Stimulated activated CD4-positive, alpha-beta T cell treated with anti-CD3 and anti-CD28 coated beads, Interleukin-4, amount 100 ng/mL, for 24 hours (primary cell): ENCODE measurements at regions not wholly inside any gene's neighbourhood (a gene's known extent, or its start where the extent isn't known, plus 50 kb on each side); places are given as distances from the start of the nearest gene placed in this dataset.
"Not testable (repeated sequence)": the region's sequence is repeated elsewhere in the genome, so short reads cannot be mapped to it uniquely, and the experiment has no call there.

Source experiments
- DNase-seq: peaks from one replicate; pipeline ENCODE4 v3.0.0-alpha.2; 2020

DNA sequence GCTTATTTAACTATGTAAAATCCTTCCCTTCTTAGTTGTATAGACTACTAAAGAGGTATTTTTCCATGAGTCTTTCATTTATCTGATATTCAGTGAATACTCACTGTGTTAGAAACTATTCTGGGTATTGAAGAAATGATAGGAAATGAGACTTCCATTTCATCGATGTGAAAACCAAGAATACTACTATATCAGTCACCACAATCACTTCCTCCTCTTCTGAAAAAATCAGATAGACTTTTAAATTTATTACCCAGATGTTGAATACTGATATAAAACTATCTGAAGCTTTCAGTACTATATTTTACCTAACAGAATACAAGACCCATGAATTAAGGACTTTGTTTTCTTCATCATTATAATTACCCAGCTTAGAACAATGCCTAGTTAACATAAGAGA is 1801.1 kb upstream of the CELF4 start:
- DNase-seq, result no peak

DNA sequence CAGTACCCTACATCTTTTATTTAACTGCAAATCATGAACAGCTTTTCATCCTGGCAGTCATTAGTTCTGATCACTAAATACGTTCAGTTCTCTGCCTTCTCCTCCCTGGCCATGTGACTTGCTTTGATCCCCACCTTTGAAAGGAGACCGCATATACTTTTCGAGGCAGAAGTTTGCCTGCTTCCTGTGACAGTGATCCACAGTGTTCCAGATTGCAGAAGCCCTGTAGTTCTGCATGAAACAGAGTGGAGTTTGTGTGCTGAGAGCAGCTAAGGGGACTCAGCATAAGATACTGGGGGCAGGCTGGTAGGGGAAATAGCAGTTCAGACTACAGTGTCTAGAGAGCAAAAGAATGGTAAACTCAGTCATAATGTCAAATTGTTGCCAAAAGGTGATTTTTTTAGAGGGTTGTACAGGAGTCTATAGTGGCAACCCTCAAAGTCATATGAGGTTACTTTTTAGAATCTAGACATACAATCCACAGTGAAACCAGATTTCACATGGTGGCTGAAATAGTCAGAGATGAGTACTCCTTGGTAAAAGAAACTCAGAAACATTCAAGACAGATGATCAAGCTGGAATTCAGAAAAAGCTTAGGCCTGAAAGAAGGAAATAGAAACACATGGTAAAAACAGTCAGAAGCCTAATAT is 1800.4 kb upstream of the CELF4 start:
- no peak for DNase-seq

DNA sequence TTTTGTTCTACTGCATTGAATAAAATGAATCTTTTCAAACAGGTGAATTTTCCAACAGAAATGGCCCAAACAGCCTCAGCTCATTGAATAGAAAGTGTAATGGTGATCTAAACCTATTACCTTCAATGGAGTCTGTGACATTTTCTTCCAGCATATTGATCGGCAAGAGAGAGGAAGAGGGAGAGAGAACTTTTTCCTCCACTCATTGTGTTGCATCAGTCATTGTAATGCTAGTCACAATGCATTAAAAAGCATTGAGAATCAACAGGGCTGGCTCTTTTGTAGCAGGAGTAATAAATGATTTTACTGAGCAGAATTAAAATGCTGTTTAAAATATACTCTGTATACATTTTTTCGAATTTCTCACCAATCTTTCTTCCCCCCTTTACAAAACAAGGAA is 1794.5 kb upstream of the CELF4 start:
- no peak for DNase-seq

DNA sequence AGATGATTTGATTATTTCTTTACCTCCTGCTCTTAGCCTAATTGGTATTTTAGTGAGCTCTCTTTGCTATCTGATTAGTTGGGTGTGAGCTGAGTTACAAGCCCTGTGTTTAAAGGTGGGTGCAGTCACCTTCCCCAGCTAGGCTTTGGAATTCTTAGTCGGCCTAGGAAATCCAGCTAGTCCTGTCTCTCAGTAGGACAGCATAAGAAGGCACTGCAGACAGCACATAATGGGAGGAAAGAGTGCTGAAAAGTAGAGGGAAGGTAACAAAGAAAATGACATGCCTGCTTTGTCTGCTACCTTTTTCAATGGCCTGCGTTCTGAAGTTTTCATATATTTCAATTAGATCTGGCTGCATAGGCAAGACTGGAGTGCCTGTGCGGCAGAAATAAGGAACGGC is 1794.0 kb upstream of the CELF4 start:
- no peak for DNase-seq

DNA sequence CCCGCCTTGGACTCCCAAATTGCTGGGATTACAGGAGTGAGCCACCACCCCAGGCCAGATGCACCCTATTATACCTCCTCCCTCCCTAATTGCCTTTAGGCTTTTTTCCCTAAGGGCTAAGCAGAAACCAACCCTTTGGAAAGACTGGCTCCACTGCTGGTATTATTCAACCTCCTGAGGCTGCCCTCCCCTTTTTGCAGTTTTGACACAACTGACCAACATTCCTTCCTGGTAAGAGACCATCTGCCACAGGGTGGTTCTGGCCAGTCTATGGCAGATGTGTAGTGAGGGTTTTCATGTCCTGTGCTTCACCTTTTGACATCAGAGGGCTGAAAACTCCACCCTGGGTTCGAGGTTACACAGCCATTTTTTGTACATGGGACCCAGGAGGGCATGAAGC is 1785.3 kb upstream of the CELF4 start:
- DNase-seq, result no peak

DNA sequence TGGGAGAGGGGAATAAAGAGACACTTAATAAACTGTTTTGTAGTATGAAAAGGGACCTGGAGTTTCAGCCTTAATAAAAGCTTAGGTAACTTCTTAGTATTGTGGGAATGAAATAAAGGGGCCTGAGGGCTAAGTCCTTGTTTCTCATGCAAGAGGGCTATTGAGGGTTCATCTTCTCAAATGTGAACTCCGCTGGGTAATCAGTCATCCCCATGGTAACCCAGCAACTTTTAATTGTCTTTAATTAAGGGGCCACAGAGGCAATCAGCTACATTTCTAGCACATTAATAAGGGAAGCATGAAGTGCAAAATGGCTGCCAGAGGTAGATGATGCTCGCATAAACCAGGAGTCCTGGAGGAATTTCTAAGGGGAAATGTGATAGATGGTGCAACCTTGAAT is 1784.2 kb upstream of the CELF4 start:
- DNase-seq, result no peak

DNA sequence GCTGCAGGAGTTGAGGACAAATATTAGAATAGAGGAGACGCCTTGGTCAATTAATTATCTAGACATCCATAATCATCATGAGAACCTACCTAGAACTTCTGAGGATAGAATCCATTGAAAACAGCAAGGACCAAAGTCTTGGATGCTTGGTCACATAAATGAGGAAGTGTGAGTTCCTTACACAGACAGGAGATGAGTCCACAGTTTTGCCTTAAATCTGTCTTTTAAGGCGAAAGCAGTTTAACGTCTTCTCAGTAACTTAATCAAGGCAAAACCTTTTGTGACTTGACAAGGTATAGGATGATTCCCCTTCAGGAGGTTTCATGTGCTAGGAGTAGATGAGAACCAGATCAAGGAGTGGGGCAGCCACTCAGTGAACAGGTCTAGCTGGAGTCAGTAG is 1783.2 kb upstream of the CELF4 start:
- DNase-seq, result no peak

DNA sequence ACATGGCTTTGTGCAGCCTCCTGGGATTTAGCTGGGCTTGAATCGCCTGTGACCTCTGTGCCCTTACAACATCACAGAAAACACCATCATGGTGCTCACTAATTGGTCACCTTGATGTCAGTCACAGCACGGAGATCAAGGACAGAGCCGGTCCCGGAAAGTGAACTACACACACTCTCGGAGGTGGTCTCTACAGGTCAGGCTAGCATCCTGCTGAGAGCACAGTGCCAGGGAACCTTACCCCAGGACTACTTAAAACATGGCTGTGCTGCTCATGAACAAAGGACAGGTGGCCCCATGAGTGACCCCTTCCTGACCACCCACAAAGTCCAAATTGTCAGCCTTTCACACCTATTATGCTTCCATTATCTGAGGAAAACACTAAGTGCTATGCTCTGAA is 1782.1 kb upstream of the CELF4 start:
- DNase-seq, result no peak

DNA sequence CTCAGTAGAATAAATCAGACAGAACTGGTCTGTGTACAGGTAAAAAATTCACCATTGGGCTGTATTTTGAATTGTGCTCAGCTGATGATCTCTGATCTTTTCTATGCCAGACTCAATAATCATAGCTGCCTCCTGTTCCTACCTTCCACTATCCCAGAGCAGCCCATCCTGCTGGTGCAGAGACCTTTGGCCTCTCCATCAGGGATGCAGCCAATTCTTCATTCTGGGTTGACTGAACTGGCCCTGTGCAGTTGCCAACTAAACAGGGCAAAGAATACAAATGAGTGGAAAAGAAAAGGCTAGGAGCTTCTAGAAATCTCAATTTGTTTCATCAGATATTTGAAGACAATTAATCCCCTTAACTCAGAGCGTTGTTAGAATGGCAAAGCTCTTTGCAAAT is 1781.3 kb upstream of the CELF4 start:
- DNase-seq, result no peak

DNA sequence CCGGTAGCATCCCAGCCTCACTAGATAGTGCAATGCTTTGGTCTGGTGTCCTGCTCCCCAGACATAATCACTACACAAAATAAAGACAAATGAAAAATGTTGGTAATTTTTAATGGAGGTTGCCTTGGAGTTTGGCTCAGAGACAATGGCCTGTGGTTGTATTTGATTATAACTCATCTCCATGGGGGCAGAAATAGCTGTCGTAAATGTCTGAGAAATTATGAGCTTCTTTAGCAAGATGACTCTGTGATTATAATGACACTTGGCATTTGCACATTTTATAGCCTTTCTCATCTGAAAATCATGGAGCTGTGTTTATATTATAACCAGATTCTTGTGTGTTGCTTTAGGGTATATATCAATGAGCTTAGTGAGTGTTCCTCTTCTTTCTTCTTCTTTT is 1779.7 kb upstream of the CELF4 start:
- no peak for DNase-seq

DNA sequence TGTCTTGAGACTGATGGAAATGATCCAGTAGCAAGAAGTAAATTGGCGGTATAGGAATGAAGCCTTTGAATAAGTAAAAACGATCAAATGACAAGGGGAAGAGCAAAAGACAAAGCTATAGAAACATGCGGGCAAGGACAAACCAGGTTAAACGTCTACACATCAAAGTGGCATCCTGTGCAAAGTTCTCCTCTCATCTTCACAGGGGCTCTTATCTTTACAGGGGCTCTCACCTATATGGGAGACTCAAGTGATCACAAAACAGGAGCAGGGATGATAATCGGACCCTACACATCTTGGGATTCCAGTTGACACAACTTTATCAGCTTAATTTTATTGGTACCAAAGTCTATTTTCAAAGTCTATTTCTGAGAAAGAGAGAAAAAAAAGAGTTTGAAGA is 1778.9 kb upstream of the CELF4 start:
- DNase-seq, result no peak

DNA sequence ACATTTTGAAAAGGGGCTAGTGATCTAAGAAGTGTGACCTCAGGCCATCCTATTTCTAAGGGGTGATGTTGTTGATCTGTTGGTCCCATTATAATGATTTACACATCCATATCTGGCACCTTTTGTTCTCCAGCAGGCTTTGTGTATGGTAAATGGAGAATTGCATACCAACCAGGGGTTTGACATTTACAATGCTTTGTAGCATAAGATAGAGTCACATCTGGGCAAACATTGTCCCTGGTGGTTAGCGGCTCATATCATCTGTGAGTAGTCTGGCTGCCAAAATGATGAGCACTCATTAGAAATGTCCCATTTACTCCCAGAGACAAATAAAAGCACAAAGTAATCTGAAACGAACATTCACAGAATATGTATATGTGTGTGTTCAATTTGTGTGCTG is 1775.5 kb upstream of the CELF4 start:
- DNase-seq, result no peak

DNA sequence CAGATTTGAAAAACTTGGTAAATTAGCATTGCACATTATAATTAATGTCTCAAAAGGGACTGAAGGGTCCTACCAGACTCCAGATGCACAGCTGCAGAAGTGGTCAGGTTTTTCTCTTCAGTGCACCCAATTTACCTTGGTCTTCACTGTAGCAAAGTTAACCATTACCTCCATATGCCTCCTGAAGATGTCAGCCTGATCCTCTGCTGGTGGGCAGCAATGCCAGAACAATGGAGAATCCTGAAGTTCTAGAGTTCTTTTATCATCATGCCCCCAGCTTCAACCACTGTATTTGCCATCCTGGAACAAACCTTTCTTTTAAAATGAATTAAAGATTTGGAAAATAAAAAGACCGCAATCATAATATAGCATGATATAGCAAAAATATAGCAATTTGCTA is 1774.8 kb upstream of the CELF4 start:
- no peak for DNase-seq

DNA sequence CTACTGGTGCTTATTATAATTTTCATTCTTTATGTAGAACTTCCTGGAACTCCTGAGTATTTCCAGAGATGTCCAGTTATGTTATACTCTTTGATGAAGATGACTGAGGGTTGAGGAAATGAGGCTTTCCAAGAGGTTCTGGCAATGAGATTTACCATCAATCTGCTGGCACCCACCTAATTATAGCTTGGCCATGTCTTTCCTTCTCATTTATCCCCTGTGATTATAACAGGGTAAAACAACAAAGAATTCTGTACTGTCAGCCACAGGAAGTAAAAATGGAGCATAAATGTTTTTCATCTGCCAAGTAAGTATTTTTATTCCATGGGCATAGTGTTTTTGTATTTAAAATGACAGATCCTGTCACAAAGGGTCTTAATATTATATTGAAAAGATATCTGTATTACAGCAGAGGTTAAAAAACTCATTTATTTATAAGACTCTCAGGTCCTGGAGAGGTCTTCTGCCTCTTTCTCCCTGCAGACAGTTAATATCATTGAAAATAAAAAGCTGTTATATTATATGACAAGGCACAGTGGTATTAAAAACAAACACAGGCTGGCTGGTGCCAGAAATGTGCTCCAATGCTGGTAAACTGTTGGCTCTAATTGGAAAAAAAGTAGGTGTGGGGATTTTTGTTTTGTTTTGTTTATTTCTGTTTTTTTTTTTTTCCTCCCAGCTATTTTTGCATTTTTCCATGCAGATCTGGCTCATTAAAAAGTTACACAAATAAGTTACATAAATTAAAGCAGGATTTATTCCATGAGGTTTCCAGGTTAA is 1764.1 kb upstream of the CELF4 start:
- DNase-seq, result no peak

DNA sequence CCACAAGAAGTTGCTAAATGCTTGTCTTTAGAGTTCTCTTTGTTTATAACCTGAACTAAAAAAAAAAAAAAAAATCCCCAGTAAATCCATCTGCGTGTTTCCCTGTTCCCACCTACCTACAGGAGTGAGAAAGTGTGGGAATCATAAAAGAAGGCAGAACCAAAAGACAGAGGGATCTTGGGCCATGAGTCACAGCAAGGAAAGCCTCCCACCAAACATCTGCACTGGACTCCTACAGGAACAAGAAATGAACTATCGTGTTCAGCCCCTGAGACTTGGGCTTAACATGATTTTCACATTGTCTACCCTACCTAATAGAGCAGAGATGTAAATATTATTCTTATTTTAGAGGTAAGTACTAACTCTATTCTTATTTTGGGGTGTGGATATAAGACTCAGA is 1761.2 kb upstream of the CELF4 start:
- DNase-seq, result no peak

DNA sequence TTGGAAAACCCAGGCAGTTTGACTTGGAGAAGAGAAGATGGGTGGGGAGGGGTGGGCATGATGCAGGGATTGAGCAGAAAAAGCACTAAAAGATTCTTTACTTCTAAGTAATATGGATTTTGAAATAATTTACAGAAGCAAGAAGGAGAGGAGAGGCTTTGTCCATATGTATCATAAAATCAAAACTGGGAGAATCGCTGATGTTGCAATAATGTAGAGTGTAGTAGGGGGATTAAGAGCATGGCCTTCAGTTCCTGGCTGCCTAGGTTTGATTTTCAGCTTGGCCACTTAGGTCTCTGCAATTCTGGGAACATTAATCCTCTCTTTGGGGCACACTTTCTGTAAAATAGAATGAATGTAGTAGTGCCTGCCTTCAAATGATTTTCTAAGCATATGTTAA is 1760.4 kb upstream of the CELF4 start:
- DNase-seq, result no peak

DNA sequence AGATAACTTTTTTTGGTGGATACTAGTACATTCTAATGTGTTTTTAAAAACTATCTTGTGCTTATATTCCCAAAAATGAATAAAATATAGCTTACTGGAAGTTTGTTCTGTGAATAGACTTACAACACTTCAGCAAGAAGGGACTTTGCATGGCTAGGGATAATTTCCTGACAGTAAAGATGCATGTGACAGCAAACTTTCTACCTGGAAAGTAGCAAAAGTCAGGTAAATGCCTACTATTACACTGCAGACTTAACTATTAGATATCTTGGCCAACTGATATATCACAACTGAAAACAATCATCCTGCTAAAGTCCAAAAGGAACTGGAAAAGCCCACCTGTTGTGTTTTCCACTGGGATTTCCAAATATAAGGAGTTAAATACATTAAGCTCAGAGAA is 1753.5 kb upstream of the CELF4 start:
- no peak for DNase-seq

DNA sequence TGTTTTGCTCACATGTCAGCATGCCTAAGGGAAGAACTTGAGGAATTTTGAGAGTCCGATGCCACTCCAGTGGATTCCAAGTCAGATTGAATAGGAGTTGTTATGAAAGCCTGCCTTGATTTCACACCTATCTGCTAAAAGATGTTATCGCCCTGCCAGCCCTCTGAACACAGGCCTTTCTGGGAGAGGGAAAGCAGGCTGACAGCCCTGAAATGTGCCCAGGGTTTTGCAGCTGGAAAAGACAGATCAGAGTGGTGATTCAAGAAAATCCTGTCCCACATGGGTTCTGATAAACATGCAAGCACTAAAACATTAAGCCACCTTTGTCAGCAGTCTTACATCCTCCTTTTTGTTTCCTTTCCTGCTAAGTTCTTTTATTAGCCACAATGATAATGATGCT is 1752.9 kb upstream of the CELF4 start:
- no peak for DNase-seq

DNA sequence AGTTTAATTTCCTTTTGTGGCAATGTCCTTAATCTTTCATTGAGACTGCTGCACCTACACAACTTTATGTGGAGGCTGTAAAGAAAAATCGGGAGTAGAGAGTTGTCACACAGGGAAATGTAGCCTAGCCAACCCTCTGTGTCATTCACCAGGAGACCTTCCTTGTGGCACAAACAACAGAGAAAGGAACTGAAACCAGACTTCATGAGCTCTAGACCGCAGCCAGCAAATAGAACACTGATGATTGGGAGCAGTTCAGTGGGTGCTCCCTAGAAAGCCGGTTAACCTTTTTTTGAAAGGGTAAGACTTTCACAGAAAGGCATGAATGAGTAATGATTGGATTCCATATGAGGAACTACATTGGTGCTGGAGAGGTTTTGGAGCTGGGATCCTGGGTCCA is 1752.4 kb upstream of the CELF4 start:
- no peak for DNase-seq

DNA sequence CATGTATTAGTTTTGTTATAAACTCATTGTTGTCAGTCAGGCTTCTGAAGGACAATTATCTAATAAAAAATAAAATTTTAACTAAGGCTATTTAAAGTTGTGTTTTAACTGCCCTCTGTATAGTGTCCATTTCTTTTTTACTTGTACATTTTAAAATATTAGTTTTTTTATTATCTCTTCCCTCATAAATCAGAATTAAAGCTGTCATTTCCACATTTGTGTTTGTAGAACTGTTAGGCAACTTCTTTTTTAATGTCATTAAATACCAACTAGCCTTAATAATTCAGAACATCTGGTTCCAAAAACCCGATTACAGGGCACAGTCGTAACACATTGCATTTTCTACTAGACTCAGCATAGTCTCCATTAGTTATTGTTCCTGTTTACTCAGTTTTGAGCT is 1749.0 kb upstream of the CELF4 start:
- DNase-seq, result no peak

DNA sequence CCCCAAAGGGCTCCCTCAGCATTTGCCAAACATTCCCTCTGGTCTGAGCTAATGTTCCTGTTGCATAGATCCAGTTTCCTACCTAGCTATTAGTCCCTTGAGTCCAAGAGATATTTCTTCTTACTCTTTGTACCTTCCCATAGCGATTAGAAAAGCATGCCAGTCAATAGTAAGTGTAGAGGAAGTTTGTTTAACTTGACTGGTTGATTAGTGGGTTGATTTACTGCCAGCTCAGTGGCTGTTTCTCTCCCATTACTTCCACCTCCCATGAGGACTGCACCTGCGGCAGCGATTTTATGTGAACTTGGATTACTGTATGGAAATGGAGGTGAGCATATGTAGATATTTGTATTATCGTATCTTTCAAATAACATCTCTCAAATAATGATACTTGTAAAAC is 1748.4 kb upstream of the CELF4 start:
- DNase-seq, result no peak

DNA sequence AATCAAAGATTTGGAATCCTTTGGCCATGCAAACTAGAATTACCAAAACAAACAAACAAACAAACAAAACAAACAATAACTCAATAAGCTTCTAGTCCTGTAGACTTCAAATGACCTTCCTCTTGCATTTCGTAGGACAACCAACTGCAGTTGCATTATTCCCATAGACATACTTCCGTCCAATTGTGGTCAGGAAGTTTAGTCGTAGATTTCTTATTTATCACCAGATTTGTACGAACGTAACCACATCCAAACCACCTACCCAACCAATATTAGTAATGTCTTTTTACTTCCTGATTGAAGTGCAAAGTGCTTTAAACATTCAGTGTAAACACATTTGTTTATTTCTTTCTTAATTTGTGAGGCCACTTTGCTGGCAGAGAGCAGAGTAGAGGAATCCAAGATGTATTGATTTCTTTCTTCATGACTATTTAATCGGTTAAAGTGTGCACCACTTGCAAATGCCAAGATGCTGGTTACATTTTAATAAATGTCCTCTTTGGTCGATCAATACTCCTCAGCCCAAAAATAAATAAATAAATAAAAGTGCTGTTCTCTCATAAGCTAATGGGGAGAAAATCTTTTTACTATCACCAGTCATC is 1745.6 kb upstream of the CELF4 start:
- DNase-seq, result no peak

DNA sequence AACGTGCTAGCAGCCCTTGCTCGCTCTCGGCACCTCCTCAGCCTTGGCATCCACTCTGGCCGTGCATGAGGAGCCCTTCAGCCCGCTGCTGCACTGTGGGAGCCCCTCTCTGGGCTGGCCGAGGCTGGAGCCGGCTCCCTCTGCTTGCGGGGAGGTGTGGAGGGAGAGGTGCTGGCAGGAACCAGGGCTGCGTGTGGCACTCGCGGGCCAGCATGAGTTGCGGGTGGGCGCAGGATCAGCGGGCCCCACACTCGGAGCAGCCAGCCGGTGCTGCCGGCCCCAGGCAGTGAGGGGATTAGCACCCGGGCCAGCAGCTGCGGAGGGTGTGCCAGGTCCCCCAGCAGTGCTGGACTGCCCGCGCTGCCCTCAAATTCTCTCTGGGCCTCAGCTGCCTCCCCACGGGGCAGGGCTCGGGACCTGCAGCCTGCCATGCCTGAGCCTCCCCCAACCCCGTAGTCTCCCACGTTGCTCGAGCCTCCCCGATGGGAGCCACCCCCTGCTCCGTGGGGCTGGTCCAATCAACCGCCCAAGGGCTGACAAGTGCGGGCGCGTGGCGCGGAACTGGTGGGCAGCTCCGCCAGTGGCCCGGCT is 1743.4 kb upstream of the CELF4 start:
- DNase-seq, result not testable (repeated sequence)

DNA sequence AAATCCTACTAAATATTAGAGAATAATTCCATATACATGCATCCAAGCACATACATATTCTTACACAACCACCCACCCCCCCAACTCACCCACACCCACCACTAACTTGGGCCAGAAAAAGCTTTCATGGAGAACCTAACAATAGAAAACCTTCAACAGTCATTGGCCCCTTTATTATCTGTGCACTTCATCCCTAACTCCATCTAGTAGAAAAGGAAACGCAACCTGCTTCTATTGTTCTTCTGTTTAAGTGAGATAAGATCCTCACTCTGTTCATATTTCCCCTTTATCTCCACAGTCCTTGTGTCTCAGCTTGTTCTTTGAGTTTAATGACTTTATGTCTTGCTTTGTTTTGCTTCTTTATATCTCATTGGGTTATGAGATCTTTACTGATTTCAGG is 1740.2 kb upstream of the CELF4 start:
- DNase-seq, result no peak
